Central memory CD8-positive, alpha-beta T cell (primary cell): ENCODE measurements at regions not wholly inside any gene's neighbourhood (a gene's known extent, or its start where the extent isn't known, plus 50 kb on each side); places are given as distances from the start of the nearest gene placed in this dataset.
"Not testable (repeated sequence)": the region's sequence is repeated elsewhere in the genome, so short reads cannot be mapped to it uniquely, and the experiment has no call there.

Experiments
- ATAC-seq: fragments of 150-1000 bp; cut with Tn5 transposase; replicated peaks from 2 replicates; pipeline ENCODE4 v1.10.0; 2022; ENCODE audit warnings: mild to moderate bottlenecking, moderate FRiP score, moderate number of reproducible peaks; ENCODE audit not compliant: poor library complexity, severe bottlenecking; ENCODE audit errors: extremely low read depth
- DNase-seq, 2 donors: peaks; one replicate each; pipeline ENCODE4 v3.0.0; 2021; ENCODE audit warnings: low spot score in 2 of 2
- H3K27ac Mint-ChIP-seq: one replicate; pipeline ENCODE4 v1.8.0; 2022; ENCODE audit warnings: low read depth, mild to moderate bottlenecking, moderate library complexity, mixed read lengths
- H3K27me3 Mint-ChIP-seq: one replicate; pipeline ENCODE4 v1.8.0; 2022; ENCODE audit warnings: mixed read lengths
- H3K36me3 Mint-ChIP-seq: one replicate; pipeline ENCODE4 v1.8.0; 2022; ENCODE audit warnings: mild to moderate bottlenecking, moderate library complexity, mixed read lengths; ENCODE audit not compliant: insufficient read depth
- H3K4me1 Mint-ChIP-seq: one replicate; pipeline ENCODE4 v1.8.0; 2022; ENCODE audit warnings: mixed read lengths
- H3K4me3 Mint-ChIP-seq: one replicate; pipeline ENCODE4 v1.8.0; 2022; ENCODE audit warnings: mild to moderate bottlenecking, moderate library complexity, mixed read lengths
- H3K9me3 Mint-ChIP-seq: one replicate; pipeline ENCODE4 v1.8.0; 2022; ENCODE audit warnings: mixed read lengths

DNA sequence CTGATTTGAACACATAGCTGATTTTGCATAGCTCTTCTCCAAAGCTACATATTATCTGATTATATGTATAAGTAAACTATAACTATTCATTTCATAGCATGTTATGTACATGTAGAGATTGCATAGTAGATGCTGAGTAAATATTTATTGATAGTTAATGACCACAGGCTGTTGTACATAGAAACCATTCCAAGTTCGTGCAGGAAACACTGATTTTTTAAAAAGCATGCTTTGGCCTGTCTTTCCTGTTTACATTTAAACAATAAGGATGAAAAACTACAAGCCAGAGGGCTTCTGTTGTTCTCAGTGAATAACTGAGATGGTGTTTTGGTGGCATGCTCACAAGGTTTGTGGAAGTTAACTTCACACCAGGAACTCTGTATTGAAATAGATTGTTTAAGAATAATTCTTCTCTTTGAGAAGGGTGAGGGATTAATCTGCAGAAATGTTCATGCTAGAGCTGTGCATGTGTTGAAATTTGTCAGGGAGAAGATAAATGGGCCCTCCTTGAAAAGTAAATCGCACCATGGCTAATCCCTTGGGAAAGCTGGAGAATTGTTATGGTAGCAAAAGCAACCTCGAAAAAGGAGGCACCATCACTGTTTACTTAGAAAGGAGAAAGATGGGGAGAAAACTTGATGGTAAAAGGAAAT lies 120.2 kb upstream of the SP8 start:
- no peaks in the 10 kb centered on the region for H3K36me3 Mint-ChIP-seq

DNA sequence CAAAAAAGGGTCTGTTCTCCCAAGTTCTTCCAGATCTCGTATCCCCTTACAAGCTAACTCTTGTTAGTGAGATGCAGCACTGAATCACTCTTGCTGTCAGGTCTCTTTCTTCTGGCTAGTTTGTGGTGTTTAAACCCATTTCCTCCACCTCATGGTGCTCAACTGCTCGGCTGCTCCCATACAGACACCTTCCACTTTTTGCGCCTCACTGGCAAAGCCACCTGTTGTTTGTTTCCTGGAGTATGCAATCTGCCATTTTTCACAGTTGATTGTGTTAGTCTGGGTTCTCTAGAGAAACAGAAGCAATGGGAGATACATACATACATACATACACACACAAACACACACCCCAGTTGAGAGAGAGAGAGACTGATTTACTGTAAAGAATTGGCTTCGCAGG lies 124.4 kb upstream of the SP8 start:
- Mint-ChIP-seq H3K27ac (no peak overlapping the region), H3K9me3 (peaks cover 4% of the 10 kb centered on the region), H3K36me3 (no peaks in the 10 kb centered on the region), H3K27me3 (no peaks in the 10 kb centered on the region), H3K4me3 (no peak overlapping the region), H3K4me1 (no peaks in the 10 kb centered on the region)
- ATAC-seq (no peak), DNase-seq (no peak)

More for the DNA sequence above, 120.2 kb upstream of the SP8 start:
- H3K4me1 Mint-ChIP-seq, result no peaks in the 10 kb centered on the region
- peaks cover 8% of the 10 kb centered on the region for H3K27me3 Mint-ChIP-seq
- no peak for ATAC-seq
- no peak overlapping the region for H3K27ac Mint-ChIP-seq
- peaks cover 5% of the 10 kb centered on the region for H3K9me3 Mint-ChIP-seq
- H3K4me3 Mint-ChIP-seq, result no peak overlapping the region
- no peak for DNase-seq

DNA sequence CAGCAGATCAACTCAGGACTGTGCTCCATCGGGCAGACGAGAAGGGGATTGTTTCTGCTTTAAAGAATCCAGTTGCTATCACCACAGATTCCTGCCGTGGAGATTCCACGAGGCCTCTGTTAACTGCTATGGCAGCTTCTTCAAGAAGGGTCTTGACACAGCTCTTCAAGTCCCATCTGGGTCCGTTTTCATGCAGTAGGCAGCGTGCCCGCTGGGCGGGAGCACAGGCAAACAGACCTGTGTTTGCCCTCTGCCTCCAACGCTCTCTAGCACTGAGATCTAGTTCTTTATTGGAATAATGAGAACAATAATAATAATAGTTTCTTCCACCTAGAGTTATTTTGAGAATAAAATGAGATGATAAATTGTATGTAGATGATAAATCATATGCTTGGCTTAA lies 127.2 kb upstream of the SP8 start:
- Mint-ChIP-seq H3K9me3 (no peaks in the 10 kb centered on the region), H3K4me3 (no peak overlapping the region), H3K4me1 (no peaks in the 10 kb centered on the region), H3K27ac (no peak overlapping the region), H3K27me3 (no peaks in the 10 kb centered on the region), H3K36me3 (no peaks in the 10 kb centered on the region)
- no peak for DNase-seq
- no peak for ATAC-seq

DNA sequence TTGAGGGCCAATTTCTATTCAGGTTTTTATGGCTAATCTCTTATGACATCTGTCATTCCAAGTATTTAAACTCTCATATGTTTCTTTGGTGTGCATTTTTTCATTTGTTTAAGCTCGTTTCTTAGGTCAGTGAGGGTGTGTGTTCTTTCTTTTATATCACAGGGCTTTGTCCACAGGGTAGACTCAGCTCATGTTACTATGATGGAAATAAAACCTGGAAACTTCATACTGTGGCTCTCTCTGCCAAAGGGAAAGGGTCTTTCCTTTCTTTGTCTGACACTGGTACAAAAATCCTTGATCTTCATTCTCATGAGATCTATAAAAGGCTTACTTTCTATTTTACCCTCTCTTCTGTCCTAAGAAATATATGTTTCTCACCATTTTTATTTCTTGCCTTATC lies 129.6 kb upstream of the SP8 start:
- Mint-ChIP-seq H3K4me1 (no peaks in the 10 kb centered on the region), H3K36me3 (no peaks in the 10 kb centered on the region), H3K4me3 (no peak overlapping the region), H3K9me3 (no peaks in the 10 kb centered on the region), H3K27ac (no peak overlapping the region), H3K27me3 (no peaks in the 10 kb centered on the region)
- DNase-seq (no peak), ATAC-seq (no peak)

DNA sequence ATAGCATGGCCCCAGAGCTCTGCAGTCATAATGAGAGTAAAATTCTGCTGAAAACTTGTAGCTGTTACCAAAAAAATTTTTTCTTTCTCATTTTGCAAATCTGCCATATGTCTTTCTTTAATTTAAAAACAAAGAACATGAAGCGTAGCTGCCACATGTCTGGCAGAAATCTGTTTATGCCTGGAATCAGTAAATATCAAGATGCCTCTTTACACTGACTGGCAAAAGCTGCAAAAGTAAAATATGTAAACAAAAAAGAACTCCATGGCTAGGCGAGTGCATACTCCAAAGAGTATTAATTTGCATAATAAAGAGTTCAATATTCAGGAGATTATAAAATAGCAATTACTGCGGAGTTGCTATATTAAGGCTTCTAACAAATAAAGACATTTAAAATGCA lies 130.9 kb upstream of the SP8 start:
- Mint-ChIP-seq H3K9me3 (no peaks in the 10 kb centered on the region), H3K27me3 (no peaks in the 10 kb centered on the region), H3K4me3 (no peak overlapping the region), H3K36me3 (no peaks in the 10 kb centered on the region), H3K27ac (no peak overlapping the region), H3K4me1 (no peaks in the 10 kb centered on the region)
- ATAC-seq (no peak), DNase-seq (no peak)

DNA sequence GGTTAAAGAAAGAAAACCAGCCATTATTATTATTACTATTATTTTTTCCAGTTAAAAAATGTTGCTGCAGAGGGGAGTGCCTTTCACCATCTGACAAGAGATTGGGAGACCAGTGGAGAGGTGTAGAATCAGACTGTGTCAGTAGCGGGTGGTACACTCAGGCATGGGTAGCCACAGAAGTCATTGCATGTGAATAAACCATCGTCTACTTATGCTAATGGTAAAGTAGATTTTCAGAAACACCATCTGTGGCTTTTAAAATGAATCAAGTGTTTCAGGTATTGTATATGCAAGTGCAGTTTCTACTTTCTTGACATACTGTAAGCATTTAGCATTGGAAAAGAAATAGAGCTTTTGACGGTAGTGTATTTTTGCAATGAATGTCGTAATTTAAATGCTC lies 131.5 kb upstream of the SP8 start:
- H3K36me3 Mint-ChIP-seq, result no peaks in the 10 kb centered on the region
- no peaks in the 10 kb centered on the region for H3K27me3 Mint-ChIP-seq
- H3K9me3 Mint-ChIP-seq, result no peaks in the 10 kb centered on the region

DNA sequence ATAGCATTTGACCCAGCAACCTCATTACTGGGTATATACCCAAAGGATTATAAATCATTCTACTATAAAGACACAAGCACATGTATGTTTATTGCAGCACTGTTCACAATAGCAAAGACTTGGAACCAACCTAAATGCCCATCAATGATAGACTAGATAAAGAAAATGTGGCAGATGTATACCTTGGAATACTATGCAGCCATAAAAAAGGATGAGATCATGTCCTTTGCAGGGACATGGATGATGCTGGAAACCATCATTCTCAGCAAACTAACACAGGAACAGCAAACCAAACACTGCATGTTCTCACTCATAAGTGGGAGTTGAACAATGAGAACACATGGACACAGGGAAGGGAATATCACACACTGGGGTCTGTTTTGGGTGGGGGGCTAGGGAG lies 140.5 kb upstream of the SP8 start:
- not testable (repeated sequence) for ATAC-seq, H3K36me3 Mint-ChIP-seq, H3K27me3 Mint-ChIP-seq, H3K4me3 Mint-ChIP-seq, DNase-seq, H3K4me1 Mint-ChIP-seq, H3K27ac Mint-ChIP-seq
- H3K9me3 Mint-ChIP-seq, result peaks cover 12% of the 10 kb centered on the region

More for the DNA sequence above, 131.5 kb upstream of the SP8 start:
- H3K4me3 Mint-ChIP-seq, result no peak overlapping the region
- ATAC-seq (no peak), DNase-seq (no peak)
- H3K27ac Mint-ChIP-seq, result no peak overlapping the region
- no peaks in the 10 kb centered on the region for H3K4me1 Mint-ChIP-seq

DNA sequence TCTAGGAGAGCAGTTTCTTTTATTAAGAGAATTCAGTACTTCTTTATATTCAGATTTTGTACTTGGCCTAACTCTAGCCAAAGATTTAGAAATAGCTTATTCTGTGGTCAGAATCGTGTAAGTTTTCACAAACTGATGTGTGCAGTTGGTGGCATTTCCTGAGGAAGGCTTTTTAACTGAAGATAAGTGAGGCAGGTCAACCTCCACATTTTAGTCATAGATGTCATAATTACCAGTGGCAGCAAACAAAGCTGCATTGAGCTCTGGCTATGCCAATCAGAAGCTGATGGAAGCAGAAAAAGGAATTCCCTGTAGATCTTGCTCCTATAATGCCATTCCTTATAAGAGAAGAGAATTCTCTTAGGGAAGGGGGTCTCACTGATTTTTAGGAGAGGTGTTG lies 141.3 kb upstream of the SP8 start:
- no peak overlapping the region for H3K4me3 Mint-ChIP-seq
- H3K36me3 Mint-ChIP-seq, result no peaks in the 10 kb centered on the region
- H3K27me3 Mint-ChIP-seq, result no peaks in the 10 kb centered on the region
- ATAC-seq (no peak), DNase-seq (no peak)
- H3K4me1 Mint-ChIP-seq, result no peaks in the 10 kb centered on the region
- H3K27ac Mint-ChIP-seq, result no peak overlapping the region
- H3K9me3 Mint-ChIP-seq, result peaks cover 12% of the 10 kb centered on the region

DNA sequence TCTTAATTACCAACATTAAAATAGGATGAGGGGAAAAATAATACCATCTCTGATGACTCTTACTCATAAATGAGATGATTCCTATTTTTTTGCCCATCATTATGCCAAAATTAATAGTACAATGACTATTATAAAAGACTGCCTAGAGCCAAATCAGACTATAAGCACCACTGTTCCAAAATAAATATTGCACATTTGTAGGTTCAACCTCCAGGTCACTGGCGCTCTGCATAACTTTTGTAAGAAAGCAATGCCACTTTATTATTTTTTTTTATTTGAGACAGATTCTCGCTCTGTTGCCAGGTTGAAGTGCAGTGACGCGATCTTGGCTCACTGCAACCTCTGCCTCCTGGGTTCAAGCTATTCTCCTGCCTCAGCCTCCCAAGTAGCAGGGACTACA lies 142.5 kb upstream of the SP8 start:
- Mint-ChIP-seq H3K4me3 (no peak overlapping the region), H3K9me3 (peaks cover 12% of the 10 kb centered on the region), H3K27me3 (no peaks in the 10 kb centered on the region), H3K36me3 (no peaks in the 10 kb centered on the region), H3K4me1 (no peaks in the 10 kb centered on the region), H3K27ac (no peak overlapping the region)
- ATAC-seq (no peak), DNase-seq (no peak)

DNA sequence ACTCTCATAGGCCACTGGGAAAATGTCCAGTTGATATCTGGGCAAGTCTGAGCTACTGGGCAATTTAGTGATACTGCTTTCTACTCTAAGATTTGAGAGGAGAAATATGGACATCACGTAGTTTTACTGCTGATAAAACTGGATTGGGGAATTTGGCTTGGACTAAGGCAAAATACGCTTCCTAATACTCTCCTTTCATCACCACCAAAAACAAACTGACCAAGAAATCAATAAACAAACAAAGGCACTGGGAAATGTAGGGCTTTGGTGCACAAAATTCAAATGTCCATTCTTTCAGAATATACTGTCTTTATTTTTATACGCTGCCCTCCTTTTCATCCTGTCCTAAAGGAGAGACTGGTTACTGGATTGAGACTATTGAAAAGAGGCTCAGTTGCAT lies 145.1 kb upstream of the SP8 start:
- DNase-seq (no peak), ATAC-seq (no peak)
- peaks cover 12% of the 10 kb centered on the region for H3K27me3 Mint-ChIP-seq
- H3K27ac Mint-ChIP-seq, result no peak overlapping the region
- H3K4me3 Mint-ChIP-seq, result no peak overlapping the region
- H3K36me3 Mint-ChIP-seq, result no peaks in the 10 kb centered on the region
- H3K4me1 Mint-ChIP-seq, result no peaks in the 10 kb centered on the region
- no peaks in the 10 kb centered on the region for H3K9me3 Mint-ChIP-seq

DNA sequence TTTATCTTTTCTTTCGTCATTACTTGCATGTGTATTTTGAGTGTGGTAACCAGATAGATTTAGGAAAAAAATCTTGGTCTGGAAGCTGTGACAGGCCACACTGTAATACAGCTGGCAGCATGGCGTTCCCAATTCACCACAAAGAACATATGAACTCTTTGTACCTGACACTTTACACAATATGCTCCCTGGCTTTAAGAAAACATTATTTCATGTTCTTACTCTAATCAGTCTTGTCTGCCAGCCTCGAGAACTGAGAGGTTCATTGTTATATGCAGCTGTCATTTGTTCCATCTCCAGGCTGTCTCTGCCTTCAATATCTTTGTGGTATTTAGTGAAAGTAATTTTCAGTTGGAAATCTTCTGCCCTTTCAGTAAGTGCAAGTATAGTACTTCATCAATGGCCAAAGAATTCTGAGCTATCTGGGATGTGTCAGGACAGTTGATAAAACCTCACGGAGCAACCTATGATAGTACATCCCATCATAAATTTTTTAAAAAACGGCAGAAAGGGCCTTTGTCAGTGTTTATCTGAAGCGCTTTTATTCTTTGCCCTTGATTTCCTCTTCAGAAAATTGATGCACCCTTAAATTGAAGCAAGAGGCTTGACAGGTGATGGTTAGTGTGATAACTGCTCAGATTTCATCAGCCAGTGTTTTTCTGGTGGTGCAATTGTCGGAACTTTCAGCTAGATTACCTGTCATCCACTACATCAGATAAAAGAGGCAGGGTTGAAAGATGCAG lies 146.3 kb upstream of the SP8 start:
- Mint-ChIP-seq H3K9me3 (peaks cover under 1% of the 10 kb centered on the region), H3K4me1 (no peaks in the 10 kb centered on the region), H3K27ac (no peak overlapping the region), H3K4me3 (no peak overlapping the region), H3K36me3 (no peaks in the 10 kb centered on the region), H3K27me3 (peaks cover 12% of the 10 kb centered on the region)
- ATAC-seq (no peak), DNase-seq (no peak)

DNA sequence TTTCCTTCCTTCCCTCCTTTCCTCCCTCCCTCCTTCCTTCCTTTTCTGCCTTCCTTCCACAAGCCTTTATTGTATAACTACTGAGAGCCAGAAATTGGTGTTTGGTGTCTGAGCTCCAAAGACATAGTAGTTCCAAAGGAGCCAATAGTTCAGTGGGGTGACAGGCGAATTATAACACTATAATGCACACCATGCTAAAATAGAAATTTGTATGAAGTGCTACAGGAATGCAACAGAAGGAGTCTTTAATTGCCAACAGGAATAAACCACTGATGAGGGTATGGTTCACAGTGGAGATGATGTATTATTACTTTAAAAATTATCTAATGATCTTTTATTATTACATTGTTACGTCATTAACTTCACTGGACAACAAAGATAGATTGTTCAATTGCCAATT lies 158.8 kb upstream of the SP8 start:
- peaks cover 2% of the 10 kb centered on the region for H3K36me3 Mint-ChIP-seq
- no peak for ATAC-seq
- H3K27ac Mint-ChIP-seq, result no peak overlapping the region
- H3K4me1 Mint-ChIP-seq, result no peaks in the 10 kb centered on the region
- no peak for DNase-seq
- no peaks in the 10 kb centered on the region for H3K9me3 Mint-ChIP-seq
- no peaks in the 10 kb centered on the region for H3K27me3 Mint-ChIP-seq
- no peak overlapping the region for H3K4me3 Mint-ChIP-seq

DNA sequence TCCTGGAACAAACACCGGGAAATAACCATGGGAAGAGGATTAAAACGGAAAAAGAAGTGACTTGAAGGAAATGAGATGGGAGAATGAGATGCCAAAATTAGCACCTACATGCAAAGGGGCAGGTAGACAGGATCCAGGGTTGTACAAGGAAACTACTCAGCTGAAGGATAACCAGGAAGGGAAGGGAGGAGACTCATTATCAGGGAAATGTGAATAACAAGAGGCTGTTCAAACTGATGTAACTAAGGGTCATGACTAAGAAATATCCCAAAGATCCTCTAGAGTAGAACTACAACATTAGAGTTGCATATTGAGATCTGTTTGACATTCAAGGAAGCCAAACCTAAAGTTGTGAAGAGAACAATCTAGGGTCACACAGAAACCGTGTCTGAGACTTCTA lies 166.2 kb upstream of the SP8 start:
- Mint-ChIP-seq H3K36me3 (no peaks in the 10 kb centered on the region), H3K4me3 (no peak overlapping the region), H3K27me3 (no peaks in the 10 kb centered on the region), H3K4me1 (no peaks in the 10 kb centered on the region), H3K9me3 (no peaks in the 10 kb centered on the region), H3K27ac (no peak overlapping the region)
- DNase-seq, result no peak
- ATAC-seq, result no peak
